GM21786 (cell line): ENCODE measurements at regions not wholly inside any gene's neighbourhood (a gene's known extent, or its start where the extent isn't known, plus 50 kb on each side); places are given as distances from the start of the nearest gene placed in this dataset.

Source experiments
- ATAC-seq: cut with Tn5 transposase; IDR thresholded peaks from one replicate; pipeline ENCODE4 v1.9.1; 2021; ENCODE audit not compliant: unreplicated experiment

DNA sequence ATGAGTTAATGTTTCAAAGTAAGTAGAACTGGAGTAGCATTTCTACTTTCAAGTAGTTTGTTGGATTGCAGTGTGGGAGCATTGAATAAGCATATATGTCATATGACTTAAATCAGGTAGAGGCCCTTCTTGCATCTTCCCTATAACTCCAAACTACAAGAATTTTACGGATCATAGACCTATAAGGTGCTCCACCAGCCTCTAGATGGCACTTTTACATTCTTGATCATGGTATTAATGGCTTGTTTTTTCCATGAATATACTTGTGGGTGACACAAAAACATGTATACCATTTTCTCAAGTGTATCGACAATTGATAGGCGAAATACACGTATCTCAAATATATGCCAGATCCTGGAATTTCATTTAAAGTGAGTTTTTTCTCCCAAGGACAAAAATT, 311.1 kb downstream of the ZPLD1 start:
- ATAC-seq, result no peak

DNA sequence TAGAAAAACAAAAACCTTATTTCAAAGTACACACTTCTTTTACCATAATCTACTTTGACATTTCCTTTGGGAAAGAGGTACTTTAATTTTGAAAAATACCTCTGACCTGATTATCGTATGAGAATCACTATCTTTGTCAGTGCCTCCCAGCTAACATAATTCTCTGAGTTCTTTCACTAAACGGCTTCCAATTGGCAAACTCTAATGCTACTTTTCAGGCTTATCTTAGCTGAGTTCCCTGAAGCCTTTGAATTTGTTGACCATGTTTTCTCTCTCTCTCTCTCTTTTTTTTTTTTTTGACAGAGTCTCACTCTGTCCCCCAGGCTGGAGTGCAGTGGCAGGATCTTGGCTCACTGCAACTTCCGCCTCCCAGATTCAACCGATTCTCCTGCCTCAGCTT, 312.8 kb downstream of the ZPLD1 start:
- no peak for ATAC-seq

DNA sequence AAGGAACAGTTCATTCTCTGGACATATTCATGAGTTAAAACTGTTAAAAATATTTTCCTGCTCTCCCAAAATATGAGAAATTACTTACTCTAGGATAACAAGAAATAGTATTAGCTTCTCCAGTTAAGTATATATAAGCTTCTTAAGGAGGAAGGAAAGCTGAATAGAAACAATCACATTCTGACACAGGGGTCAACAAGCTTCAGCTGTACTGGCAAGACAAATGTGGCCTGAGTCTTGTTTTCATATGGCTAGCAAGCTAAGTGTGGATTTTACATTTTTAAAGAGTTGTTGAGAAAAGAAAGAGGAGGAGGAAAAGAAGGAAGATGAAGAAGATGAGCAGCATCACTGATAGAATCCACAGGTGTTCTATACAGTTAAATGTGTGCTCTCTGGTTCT, 313.8 kb downstream of the ZPLD1 start:
- ATAC-seq, result no peak

DNA sequence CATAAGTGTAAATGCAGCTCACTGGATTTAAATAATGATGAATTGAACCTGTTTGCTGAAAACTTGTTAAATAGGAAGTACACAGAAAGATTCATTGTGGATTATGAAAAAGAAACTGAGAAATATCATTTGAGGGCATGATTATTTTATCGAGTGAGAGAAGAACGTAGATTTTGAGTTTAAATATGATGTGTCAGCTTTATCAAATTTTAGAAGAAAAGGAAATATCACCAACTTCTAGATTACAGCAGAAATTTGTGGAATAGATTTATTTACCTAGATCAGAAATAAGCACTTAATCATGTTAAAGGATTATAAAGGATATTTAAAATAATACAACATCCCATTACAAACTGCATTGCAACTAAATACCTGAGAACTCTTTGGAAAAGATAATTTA, 315.5 kb downstream of the ZPLD1 start:
- ATAC-seq, result no peak

DNA sequence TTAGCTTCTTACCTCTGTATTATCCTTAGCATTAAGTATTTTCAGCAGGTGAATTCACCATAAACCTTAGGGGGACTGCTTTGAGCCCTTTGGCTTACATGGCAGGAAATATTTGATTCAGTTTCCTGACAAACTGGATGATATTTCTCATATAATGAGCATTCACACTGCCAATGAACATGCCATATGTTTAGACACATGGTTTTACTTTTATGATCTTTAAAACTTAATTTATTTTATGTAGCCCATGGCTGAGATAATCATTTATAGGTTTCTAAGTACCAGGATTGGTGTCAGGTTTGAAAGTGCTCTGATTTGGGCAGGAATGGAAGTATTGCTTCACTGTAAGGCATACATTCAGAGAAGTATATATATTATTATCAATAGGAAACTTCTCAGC, 319.1 kb downstream of the ZPLD1 start:
- no peak for ATAC-seq

DNA sequence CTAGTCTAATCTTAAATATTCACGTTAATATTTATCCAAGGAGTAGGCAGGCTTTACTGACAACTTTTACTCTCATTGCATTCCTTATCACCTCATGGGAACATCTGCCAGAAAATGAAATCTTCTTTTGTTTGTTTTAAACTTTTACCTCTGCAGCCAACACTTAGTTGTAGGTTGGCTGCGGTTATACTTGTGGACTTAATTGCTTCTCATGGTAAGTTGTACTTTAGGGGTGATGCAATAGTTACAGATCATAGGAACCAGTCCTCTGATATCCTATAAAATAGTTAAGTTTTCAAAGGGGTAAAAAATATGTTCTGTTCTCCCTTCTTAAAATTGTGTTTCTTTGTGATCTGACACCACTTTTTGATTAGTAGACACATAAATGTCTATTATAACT, 321.9 kb downstream of the ZPLD1 start:
- no peak for ATAC-seq

DNA sequence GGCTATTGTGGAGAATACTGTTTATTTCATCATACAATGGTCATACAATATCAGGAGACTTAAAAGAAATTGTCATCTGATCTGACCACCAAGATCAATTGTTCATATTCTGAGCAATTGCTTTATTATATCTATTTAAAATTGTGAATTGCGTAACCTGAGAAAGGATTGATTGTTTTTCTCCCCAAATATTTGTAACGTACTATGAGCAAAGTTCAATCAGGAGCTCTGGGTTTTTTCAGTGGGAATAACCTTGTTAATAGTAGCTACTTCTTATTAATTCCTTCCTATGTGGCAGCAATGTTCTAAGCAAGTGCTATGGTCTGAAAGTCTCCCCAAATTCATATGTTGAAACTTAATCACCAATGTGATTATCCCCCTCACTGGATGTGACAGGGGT, 323.1 kb downstream of the ZPLD1 start:
- ATAC-seq, result no peak

DNA sequence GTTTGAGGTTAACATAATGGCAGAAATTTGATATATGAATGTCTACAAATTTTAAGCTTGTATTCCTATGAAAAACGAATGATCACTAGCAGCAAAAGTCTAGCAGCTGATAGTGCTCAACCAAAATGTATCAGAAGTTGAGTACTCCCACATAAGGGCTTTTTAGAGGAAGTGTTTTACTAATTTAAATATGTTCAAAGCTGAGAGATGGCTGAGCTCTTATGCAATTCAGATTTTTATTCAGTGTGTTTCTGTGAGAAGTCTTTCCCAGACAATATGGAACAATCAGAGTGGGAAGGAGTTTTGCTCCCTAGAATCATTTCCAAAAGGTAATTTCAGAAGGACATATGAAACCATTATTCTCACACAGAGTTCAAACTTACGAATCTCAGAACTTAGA, 327.0 kb downstream of the ZPLD1 start:
- no peak for ATAC-seq

DNA sequence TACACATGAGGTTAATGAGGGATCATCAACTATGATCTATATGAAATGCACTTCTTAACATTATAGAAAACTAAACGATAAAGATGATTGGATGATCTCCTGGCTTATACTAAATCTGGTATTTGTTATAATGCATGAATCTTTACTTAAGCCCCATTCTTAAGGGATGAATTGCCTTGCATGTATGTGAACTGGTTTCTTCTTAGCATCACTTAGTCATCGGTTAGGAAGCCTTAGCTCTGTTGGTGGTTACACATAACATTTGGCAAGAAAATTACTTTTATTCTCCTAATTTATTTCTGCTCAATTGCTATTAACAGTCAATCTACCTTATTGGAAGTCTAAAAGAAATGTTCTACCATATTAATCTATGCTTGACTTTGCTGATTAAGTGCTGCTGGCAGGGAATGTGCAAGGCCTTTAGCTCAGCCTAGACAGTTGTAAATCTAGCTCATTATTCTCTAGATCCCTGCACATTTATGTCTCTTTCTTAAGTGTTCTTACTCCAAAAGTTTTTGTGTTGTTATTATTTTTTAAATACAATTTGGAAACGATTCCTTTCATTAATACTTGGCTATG, 356.0 kb downstream of the ZPLD1 start:
- ATAC-seq, result no peak

DNA sequence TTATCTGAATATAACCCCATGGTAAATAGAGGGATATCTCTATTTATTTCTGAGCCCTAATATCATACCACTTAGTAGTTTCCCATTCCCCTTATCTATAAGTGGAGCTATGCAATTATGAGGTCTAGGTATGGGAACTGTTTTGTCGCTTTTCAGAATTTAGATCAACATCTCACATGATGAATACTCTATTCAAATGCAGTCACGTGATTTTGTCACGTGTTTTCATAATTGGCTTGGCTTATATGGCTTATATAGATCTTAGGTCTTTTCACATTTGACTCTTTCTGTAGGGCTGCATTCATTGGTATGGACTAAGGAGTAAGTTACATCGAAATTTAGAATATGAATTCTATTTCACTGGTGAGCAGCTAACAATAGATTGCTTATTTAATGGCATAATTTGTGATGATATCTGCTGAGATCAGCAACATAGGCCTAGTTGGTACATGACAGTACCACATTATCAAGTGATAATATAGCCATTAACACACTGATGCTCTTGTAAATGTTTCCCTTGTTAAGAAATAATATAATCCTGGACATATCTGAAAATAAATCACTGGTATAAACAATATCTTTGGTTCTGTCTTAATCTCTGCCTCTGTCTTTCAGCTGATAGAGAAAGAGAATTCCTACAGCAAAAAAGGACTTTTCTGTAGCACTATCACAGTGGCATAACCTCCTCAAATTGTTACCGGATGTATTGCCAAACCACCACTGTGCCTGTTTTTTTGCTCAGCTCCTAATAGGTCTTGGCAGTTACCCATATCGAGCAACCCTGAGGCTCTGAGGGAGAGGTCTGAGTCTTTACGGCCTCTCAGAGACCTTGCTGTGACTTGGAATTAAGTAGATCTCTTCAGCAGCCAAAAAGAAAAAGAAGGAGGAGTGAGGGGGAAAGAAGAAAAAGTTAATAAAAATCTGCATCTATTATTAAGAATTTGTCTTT, 357.1 kb downstream of the ZPLD1 start:
- no peak for ATAC-seq

DNA sequence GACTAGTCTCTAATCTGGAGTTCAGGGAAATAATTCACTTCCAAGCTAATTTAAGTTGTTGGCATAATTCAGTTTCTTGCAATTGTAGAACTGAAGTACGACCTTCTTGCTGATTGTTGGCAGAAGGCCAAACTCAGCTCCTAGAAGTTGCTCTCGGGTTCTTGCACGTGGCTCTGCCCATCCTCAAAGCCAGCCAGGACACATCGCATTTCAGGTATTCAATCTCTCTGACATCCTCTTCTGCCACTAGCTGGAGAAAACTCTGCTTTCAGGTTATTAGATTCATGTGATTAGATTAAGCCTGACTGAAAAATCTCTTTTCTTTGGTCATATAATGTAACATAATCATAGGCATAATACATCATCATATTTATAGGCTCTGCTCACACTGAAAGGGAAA, 362.0 kb downstream of the ZPLD1 start:
- no peak for ATAC-seq

DNA sequence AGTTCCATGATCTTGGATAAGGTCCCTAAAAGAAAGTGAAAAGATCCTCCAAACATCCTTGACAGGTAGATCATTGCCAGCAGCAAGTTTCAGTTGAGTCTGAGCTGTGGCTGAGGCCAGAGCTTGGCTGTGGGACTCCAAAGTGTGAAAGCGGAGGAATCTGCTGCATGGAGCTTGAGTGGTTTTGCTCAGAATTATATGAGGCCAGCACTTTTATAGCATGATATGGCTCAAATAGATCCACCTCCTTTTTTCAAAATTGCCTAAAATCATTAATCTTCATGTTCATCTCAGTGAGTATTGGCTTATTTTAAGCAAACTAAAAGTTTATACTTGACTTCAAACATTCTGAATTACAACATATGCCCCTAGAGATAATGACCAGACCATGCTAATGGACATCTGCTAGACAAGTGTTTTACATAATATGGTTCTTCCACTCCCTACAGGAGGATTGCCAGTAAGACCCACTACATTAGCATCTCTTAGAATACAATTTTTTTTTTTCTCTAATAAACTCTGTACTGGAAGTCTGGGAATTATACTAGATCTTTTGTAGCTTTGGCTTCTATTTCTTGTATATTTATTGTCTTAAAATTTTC, 368.1 kb downstream of the ZPLD1 start:
- no peak for ATAC-seq

DNA sequence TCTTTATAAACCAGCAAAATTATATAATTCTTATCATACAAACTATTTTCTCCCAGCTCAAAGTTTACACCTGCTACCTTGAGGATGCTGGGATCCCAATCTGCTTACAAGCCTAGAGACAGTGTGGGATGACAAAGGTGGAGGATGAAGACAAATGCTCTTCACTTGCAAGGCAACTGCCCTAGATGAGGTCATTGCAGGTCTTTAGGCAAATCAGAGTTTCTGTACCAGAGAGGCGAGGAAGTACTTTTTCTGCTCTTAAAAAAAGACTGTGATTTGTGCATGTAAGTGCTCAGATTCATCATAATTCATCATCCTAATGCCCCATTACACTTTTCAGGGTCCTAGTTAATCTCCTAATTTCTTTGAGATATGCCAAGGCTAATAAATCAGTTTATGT, 376.1 kb downstream of the ZPLD1 start:
- ATAC-seq, result no peak

DNA sequence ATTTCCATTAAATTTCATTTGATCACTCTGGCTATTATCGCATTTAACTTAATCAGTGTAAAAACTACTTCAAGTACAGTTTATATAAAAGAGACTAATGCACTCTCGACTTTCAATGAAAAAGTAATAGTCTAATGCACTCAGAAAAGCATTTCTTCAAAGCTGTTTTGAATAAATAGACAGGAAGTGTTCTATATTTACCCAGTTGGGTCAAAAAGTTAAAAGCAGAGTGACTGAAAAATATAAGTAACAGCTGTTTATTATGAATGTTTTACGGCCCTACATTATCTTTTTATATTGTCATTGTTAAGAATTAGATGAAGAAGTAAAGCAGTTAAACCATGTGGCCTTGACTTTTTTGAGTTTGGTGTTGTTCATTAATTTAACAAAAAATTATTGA, 391.8 kb downstream of the ZPLD1 start:
- ATAC-seq, result no peak

DNA sequence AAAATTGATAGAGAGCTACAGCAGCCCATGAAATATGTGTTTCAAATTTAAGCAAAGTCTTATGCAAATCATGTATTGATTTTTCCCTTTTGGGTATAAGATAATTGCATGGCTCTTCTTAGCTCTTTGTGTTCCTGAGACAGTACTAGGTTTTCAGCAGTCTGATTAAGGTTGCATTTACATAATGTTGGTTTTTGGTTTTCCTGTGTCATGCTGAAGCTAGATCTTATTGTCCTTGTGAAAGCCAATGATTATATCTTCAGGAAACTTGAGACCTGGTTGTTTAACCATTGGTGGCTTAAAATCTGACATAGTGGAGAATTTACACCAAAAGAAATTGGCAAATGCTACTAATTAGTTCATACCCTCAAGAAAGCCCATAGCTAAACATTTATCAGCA, 392.6 kb downstream of the ZPLD1 start:
- ATAC-seq, result no peak

DNA sequence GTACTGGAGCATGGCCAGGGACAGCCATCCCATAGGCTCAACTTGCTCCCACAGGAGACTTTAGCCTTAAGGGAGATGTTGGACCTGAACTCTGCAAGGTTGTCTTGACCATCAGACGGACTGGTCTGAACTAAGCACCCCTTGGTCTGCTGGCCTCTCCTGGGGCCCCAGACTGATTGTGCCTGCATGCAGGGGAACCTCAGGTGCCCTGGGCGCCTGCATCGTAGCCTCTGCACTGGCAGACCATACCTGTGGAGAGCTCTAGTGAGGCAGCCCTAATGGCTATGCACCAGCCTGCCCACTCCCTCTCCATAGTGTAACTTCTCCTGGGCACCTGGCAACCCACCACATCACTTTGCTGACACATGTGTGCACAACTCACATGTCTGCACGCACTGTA, 395.6 kb downstream of the ZPLD1 start:
- no peak for ATAC-seq

DNA sequence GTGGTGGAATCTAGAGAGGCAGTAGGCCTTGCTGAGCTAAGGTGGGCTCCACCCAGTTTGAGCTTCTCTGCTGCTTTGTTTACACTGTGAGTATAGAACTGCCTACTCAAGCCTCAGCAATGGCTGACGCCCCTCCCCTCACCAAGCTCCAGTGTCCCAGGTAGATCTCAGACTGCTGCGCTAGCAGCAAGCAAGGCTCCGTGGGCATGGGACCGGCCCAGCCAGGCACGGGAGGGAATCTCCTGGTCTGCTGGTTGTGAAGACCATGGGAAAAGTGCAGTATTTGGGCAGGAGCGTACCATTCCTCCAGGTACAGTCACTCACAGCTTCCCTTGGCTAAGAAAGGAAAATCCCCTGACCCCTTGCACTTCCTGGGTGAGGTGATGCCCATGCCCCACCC, 407.1 kb downstream of the ZPLD1 start:
- no peak for ATAC-seq

DNA sequence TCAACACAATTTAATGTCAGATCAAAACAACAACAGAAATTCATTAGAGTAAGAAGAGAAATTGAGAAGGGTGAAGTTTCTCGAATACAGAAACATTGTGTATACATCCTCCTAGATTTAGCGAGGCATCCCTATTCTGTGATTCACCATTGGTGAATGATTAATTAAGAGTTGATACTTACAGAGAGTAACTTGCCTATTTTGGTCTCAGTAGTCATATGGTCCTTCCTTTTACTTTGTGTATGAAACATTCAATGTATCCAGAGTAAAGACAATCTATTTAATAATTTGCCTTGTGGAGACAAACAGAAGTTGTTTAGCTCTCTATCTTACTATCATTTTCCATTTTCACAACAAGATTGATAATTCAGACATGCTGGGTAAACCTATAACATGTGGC, 432.0 kb downstream of the ZPLD1 start:
- no peak for ATAC-seq

DNA sequence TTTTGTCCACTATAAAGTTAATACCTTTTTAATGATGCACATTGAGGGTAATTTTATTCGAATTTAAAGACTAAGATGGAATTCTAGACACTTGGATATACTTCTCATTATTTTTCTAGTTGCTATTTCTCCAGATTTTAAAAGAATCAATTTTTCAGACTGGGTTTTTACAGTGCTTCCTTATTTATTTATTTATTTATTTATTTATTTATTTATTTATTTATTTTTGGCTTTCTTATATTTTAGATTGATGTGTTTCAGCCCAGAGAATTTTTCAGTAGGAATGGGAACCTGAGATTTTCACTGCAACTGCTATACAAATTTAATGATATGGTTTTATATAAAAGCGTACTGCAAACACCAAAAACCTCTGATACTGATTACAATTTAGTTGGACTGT, 448.7 kb downstream of the ZPLD1 start:
- no peak for ATAC-seq

DNA sequence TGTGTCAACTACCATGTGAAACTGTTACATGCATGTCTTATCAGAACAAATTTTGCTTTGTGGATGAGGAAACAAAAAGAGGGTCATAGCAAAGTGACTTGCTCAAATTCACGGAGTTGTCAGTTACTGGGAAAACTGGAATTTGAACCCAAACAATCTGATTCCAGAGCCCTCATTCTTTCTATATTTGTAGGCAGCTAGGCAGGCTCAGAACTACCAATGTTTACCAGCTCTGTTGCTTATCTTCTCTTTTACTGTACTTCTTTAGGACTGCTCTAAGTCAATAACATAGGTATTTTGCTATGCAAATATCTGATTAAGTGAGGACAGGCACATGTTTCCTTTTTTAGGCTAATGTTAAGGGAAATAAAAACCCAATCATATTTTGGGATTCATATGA, 450.5 kb downstream of the ZPLD1 start:
- no peak for ATAC-seq

DNA sequence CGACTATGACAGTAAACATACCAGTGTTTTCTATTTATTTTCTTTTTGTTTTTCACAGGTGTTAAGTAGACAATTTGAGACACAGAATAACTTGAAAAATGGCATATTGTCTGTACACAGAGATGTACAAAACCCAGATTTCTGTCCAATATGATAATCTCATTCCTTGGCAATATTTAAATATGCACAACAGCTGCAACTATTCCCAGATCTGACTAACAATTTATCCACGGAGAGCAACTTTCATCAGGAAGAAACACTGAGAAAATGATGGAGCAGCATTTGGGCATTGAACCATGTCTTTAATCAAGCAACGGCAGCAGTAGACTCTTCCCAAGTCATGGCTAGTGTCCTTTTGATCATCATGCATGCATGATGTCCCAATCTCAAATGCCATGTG, 452.6 kb downstream of the ZPLD1 start:
- no peak for ATAC-seq

DNA sequence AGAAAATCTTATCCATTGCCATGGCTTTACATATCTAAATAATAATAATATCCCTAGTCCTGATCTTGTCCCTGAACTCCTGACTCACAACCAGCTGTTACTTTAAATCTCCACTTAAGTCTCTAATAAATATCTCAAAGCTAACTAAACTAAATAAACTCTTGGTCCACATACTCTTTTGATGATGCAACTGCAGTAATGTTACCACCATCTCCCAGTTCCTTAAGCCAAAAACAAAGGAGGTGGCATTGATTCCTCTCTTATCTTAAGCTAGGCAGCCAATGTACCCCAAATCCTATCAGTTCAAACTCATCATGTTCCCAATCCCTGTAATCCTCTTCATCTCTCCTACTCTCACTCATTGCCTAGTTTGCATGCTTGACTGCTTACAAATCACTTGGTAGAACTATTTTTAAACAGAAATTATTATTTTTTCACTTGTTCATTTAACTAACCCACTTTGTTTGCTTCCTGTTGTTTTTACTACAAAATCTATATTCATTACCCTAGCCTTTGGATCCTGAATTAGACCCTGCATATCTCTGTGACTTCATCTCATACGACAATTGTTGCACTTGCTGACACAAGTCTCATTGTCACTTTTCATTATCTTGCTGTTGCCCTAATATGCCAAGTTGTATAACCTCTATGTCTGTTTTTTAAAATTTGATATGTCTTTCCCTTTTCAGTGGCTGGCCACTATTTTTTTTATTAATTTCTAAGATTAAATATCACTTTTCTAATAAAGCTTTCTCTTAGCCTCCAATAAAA, 462.2 kb downstream of the ZPLD1 start:
- ATAC-seq, result no peak
